H4 (cell line): ENCODE measurements at regions not wholly inside any gene's neighbourhood (a gene's known extent, or its start where the extent isn't known, plus 50 kb on each side); places are given as distances from the start of the nearest gene placed in this dataset.

Experiments
- DNase-seq: peaks from one replicate; pipeline ENCODE4 v3.0.0-alpha.2; 2015; ENCODE audit warnings: low spot score

GRCh38 chr9:2568689-2569088 lies 52.9 kb upstream of the VLDLR start:
- no peak for DNase-seq

- DNase-seq, result peak; percentile 89
These were observed 50.7 kb upstream of the VLDLR start for GRCh38 chr9:2570615-2571479.
